HG02759 (cell line): ENCODE measurements at regions not wholly inside any gene's neighbourhood (a gene's known extent, or its start where the extent isn't known, plus 50 kb on each side); places are given as distances from the start of the nearest gene placed in this dataset.

Source experiments
- ATAC-seq: cut with Tn5 transposase; IDR thresholded peaks from one replicate; pipeline ENCODE4 v1.9.1; 2021; ENCODE audit warnings: mild to moderate bottlenecking, moderate library complexity; ENCODE audit not compliant: unreplicated experiment

DNA sequence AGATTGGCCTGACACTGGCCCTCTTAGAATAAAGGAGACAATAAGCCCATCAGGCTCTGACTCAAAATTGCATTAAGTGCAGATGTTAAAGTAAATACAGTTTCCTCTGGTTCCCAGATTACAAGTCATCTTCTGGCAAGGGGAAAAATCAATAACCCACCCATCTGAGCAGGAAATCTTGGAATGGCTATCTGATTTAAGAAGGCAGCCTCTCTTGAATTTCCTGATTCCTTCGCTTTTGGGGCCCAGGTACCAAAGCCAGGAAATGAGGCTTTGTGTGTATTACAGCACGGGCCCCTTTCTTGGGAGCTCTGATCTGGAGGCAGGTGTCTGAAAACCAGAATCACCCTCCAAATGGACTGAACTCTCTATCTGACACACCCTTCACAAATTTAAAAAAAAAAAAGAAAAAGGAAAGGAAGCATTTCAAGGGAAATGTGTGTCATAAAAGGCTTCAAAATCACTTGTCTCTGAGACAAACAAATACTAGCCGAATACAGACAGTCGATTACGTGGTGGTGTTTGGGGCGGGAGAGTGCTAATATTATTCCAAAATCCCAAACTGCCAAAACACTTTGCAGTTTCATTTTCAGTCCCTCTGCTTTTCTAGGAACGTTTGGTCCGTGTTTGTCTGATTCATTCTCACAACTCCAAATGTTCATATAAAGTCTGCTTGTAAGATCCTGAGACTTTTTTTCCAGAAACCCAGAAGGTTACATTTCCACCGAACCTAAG lies 240.9 kb upstream of the CAMK1G start:
- ATAC-seq = no peak

DNA sequence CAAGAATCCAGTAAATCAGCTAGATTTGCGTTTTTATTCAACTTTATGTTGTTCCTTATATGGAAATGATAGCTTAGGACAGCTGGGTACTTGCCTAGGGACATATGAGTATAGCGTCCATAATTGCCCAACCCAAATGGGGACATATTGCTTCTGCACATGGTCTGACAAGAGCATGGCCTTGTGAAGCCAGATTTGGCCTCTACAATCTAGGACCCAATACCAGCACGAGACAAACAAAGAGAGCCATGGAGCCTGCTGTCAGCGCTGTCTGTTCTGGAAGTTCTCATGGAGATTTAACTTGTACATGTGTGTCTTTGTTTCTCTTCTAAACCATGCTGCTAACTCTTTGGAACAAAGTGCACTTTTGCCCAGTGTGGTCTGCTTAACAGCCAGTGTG lies 240.0 kb upstream of the CAMK1G start:
- no peak for ATAC-seq

DNA sequence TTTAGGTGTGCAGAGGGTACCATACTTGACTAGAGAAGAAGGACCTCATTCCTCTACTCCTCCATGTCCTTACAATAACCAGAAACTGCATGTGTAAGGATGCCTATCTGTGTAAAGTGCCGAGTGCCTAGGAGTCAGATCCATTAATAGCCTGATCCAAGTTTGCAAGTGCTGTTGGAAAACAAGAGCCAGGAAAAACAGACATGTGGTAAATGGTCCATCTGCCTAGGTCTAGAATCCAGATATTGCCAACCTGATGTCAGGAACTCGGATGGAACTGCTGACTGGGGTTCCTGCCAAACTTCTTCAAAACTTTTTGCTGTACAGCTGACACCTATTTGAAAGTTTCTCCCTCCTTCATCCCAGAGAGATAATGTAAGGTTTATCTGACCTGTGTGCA lies 239.4 kb upstream of the CAMK1G start:
- no peak for ATAC-seq

DNA sequence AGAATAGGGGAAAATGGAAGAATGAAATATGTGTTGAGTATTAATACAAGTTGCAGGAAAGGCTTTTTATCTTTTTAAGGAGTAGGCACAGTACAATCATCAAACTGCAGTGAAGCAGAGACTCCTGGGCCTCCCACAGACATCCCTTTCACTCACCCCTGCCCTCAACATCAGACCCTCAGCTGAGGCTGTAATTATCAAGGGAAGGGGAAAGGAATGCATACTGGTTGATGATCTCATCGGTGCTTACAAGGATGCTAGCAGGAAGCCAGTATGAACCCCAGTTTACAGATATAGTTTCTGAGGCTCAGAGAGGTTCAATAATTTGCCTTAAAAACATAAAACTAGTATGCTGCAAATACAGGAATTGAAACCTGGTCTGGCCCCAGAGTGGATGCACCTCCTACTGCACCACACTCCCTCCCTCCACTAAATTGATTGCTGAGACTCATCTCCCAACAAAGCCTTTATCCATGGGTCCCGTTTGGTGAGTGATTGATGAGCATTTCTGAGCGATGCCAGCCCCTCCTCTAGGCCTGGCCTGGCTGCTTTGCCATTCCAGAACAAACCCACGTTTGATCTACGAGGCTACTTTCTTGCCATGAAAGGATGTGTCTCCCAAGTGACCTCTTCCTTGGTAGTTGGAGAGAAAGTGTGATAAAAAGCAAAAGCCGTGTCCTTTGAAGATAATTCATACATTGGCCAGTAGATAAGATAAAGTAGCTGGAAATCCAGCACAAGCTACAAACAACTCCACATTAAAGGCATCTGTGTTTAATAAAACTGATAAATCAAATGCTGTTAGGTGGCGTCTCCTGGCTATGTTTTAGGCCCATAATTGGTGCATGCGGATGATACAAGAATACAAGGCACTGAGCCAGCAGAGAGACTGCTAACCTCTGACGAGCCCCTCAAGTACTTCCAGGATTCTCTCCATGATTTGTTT lies 233.9 kb upstream of the CAMK1G start:
- no peak for ATAC-seq

DNA sequence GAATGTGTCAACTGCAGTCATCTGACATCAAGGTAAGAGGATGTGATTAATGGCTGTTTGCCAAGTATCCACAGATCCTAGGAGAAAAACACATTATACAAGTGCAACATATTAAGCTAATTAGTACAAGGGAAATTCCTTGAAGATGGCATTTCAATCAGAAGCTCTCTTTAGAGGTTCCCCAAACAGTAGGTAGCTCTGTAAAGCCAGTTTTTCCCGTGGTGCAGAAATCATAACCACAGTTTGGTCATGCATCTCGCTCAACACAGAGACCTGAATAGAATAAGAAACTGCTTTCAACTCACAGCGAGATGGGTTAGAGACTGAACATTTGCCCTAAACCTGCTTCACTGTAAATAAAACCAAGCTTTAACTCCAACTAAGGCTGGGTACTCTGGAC lies 230.5 kb upstream of the CAMK1G start:
- ATAC-seq = no peak

DNA sequence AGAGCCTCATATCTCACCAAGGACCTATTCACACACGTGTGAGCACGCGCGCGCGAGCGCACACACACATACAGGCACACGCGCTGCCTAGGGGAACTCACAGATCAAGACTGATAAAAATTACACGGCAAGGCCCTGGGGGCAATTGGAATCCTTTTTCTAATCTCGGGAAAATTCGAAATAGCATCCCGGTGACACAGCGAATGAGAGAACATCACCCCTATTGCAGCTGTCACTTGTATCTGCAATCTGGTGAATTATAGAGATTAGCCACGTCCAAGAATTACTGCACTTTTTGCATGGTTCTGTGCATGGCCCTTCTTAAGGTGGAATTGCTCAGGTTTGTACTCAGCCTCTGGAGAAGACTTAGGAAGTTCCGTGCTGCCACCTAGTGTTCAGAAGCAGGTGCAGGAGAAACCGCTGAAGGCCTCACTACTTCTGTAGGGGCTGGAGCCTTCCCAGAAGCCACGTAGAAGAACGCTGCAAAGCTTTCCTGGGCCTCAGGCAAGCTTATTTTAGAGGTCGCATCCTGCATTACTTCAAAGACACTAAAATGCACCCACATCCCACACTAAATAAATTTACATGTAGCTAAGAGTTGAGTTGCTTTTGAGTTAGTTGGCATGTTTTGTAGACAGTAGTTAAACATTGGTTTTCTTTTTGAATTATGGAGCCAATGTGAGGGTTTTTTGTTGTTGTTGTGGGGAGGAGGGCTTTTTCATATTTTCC lies 229.2 kb upstream of the CAMK1G start:
- ATAC-seq = peak; percentile 78

DNA sequence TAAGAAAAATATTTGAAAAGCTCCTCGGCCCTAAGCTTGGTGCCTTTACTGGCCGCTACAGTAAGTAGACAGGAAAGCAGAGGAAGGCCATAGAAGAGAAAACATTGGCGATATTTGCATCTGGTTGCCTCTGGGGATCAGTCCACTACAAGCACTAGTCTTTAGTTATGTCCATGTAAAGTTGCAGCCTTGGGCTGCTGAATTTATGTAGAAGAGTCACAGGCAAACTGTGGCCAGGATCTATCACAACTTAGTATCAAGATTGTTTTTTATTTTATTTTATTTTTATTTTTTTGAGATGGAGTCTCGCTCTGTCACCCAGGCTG lies 228.7 kb upstream of the CAMK1G start:
- ATAC-seq = no peak

DNA sequence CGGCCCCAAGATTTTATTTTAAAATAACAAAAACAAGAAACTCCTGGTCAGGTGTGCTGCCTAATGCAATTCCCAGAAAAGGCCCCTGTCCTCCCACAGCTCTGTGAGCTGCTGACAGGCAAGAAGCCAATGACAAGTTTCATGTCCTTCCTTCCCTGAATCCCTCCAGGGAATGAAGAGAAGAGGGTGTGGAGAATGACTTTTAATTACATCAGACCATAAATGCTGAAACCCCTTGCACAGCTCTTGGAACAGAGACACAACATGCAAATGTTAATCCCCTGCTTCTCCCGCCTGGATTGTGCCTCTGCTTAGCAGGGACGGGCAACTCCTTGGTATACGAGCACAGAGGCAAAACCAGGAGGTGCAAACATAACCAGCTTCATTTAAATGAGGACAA lies 228.1 kb upstream of the CAMK1G start:
- ATAC-seq = no peak

DNA sequence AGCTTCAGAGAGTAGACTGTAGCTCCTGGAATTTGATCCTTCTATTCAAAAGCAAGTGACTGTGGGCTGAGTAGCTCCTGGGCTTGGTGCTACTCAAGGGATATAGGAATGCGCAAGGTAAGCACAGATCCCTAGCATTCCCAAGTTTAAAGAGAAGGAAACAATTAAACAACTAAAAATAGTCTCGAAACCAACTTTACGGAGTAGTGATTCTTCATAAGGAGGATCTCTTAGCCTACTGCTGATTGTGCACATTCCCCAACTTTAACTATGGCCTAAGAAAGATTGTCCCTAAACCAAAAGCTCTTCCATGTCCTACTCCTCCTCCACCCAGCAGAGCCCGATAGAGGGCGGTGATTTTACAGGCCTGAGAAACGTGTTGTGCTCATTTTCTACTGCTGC lies 226.5 kb upstream of the CAMK1G start:
- ATAC-seq = no peak

DNA sequence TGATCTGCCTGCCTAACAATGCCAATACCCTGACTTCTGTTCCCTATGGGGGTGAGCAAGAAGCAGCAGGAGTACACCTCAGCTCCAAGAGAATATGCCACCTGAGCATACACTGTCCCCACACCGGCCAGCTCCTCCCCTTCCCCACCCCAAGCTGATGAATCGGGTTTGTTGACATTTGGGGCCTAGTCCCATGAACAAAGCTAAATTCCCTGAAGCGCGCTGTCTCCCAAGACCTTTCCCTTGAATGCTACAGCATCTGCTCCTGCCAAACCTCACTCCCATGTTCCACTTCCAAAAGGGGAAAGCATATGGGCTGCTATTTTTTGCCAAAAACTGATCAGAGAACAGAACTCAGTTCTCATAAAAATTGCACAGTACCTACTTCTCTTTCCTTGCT lies 220.4 kb upstream of the CAMK1G start:
- ATAC-seq = no peak

DNA sequence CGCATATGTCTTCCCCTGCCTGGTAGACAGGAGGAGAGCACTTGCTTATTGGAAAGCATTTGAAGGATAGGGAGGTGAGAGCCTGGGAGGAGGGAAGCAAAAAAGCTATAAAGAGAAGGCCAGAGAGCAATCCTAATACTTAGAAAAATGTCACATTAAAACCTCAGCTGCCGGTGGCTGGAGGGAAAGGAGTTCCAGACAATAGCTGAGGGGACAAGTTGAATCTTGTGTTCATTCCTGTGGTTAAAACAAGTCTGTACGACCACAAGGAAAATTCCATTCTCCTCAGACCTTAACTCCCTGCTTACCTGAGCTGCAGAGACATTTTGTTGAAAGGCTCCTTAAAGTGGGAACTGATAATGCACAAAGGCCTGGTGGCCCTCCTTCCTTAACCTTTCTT lies 218.8 kb upstream of the CAMK1G start:
- ATAC-seq = no peak

DNA sequence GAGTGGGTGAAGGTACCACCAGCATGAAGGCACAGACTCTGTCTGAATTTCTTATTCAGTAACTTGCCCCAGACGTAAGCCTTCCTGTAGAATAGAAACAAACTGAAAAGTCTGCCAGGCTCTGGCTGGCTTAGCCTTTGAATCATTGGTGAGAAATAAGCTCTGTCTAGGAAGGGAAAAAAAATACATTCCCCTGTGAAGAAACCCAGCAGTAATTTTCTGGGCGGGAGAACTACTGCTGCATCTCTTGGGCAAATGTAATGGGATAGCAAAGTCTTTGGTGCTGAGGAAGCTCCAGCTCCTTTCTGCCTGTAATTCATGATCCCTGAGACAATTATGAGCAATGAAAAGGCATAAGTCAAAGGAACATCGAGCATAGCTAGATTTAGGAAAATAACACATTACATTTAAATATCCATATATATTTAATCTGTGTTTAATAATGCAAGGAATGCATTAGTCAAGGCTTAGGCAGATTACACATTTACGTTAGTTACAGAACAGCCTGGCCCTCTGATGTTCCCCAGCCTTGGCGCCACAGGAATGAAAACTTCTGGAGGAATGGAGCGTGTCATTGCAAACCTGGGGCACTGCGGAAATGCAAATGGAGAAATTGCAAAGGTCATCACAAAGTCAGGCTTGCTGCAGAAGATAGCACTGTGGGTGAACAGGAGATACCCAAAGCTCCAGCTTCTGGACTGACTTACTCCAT lies 216.3 kb upstream of the CAMK1G start:
- ATAC-seq = no peak

DNA sequence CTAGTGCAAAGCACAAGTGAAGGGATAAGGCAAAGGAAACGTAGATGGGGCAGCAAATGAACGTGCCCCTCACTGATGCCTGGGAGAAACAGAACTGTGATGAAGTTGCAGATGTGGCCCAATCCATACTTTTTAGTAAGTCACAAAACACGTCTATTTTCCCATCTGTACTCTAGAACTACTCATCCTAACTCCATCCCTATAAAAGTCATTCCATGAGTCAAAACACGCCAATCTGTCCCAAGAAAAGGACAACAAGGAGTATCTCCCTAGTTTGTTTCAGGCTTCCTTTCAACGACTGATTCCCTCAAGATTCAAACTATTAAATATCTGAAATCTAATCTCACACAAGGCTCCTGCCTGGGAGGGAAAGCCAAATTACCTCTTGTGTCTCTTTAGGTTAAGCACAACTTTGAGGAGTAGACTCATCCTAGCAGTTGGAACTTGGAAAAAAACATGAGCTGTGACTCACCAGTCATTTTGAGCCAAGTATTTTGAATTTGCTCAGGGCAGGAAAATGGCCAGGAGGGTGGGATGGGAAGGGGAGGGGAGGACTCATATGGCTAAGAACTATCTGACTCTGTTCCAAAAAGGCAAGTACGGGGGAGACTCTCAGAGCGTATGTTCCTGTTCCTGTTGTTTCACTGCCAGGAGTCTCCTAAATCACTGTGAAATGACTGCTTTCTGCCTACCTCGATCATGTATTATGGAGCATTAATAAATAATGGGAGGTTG lies 214.5 kb upstream of the CAMK1G start:
- no peak for ATAC-seq

DNA sequence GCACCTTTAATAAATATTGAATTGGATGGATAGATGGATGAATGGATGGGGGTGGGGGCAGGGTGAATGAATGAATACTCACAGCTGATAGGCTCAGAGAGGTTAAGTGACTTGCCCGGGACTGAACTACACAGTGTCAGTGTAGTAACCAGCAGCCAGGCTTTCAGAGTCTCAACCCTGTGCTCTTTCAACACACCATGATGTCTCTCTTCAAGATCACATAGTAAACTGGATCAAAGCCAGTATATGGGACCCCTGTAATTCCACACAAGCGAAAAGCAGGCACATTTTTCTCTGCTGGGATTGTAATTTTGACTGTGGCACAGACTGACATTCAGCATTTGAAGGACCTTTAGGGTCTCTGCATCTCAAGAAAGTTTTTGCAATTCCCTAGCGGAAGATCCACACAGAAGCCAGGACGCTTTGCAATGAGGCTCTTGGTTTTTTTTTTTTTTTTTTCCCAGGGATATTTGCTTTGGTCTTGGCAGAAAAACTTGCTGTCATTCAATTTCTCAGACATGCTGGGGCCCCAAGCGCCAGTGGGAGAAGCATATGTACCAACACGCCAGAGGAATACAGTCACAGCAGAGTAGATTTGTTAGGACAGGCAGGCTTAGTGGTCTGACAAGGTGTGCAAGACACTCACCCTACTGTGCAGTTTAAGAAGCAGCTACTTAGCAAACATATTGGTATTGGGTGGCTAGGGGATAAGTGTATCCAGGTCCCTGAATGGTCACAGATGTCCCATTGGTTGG lies 213.1 kb upstream of the CAMK1G start:
- no peak for ATAC-seq

DNA sequence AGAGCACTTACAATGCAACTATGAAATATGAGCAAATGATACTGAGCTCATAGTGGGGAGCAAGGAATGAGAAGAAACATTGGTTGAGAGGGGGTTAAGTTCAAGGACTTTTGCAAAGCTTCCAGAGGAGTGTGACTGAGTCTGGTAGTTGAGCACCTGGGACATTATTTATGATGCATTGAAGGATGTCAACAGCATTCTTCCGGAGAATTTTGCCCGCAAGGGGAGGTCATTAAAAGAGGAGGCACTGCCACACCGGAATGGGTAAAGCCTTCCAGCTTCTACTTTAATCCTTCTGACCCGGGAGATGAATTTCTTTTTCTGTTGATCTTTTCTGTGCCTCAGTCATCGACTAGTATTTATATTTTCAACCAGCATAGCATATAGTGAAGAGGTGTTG lies 208.4 kb upstream of the CAMK1G start:
- no peak for ATAC-seq

DNA sequence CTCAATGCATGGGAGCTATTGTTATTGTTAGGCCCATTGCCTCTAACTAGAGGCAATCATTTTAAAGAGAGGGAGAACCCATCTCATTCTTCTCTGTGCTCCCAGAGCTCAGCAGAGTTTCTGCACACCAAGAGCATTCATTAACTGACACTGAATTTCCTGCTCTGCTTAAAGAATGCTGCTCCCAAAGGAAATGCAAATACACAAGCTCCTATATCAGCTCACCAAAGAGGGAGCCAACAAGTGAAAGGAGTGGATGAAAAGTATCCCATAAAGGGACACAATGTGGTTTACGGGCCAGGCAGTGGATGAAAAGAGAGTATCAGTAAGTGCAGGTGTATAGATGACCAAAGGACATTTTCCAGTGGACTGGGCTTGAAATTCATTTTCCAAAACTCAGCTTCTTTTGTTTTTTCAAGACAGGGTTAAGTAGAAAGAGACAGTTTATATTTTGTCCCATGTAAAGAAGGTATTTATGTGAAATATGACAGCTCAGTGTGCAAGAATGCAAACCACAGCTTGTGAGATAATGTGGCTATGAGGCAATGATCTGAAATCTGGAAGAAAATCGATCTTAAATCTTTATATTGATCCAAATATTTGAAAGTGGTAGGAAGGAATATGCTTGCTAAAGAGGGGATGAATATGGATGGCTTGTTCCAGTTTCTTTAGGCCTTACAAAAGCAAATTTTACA lies 207.7 kb upstream of the CAMK1G start:
- ATAC-seq = no peak

DNA sequence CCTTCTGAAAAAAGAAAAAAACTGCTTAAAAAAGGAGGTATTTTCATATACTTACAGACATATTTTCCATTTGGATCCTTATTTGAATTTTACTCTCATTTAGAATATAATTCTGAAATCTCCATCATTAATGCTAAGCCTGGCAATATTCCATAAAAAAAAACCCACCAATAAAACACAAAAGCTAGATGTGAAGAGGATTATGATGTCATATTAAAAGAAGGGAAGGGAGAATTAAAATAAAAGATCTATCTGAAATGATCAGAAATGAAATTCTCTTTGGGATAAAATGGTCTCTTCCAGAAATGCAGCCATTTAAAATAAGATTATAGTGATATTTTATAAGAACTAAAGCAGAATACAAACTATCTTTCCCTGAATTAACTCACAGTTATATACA lies 206.7 kb upstream of the CAMK1G start:
- no peak for ATAC-seq

DNA sequence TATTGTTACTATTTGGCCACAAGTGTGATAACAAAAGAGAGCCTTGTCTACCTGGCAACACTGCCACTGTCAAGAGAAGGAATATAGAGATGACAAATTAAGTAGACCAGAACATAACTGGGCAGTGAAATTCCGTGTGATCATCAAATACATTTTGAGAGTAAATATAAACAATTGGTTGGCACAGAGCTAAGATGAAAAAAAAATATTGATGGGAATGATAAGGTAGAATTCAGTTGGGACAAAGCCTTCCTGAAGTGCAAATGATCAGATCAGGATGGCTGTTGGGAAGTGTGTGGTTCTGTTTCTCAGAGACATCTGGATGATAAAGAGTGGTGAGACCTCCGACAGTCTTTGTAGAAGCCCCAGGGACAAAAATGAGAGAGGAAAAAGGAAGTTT lies 205.5 kb upstream of the CAMK1G start:
- no peak for ATAC-seq

DNA sequence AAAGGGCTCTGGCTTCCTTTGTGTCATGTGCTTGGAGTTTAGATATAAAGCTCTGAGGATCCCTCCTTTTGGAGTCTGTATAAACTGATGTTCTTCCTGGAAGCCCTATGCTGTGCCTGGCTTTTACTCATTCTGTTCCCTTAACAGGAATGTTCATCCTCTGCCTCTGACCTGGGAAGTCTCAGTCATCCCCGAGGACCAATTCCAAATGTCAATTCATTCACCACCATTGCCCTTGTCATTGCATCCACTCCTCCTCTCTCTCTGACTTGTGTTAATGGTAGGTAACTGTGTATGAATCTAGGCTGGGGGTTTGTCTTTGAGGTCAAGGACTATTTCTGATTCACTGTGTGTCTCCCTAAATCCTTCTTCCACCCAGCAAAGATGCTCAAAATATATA lies 204.2 kb upstream of the CAMK1G start:
- no peak for ATAC-seq
